DND-41 (cell line): ENCODE measurements at regions not wholly inside any gene's neighbourhood (a gene's known extent, or its start where the extent isn't known, plus 50 kb on each side); places are given as distances from the start of the nearest gene placed in this dataset.

ENCODE experiments used
- EZH2 ChIP-seq: IDR thresholded peaks from 3 replicates; pipeline ENCODE4 v1.6.1; 2012; ENCODE audit warnings: borderline replicate concordance, low read depth, mild to moderate bottlenecking, moderate library complexity, low read length, inconsistent platforms; ENCODE audit not compliant: severe bottlenecking
- TF ChIP-seq, protein P1 (sequence below): IDR thresholded peaks from 2 replicates; pipeline ENCODE4 v1.5.1; 2012; ENCODE audit warnings: borderline replicate concordance, low read length, moderate library complexity, mild to moderate bottlenecking; ENCODE audit not compliant: poor library complexity, severe bottlenecking; ENCODE audit errors: extremely low read depth

- TF ChIP-seq, protein P1, sequence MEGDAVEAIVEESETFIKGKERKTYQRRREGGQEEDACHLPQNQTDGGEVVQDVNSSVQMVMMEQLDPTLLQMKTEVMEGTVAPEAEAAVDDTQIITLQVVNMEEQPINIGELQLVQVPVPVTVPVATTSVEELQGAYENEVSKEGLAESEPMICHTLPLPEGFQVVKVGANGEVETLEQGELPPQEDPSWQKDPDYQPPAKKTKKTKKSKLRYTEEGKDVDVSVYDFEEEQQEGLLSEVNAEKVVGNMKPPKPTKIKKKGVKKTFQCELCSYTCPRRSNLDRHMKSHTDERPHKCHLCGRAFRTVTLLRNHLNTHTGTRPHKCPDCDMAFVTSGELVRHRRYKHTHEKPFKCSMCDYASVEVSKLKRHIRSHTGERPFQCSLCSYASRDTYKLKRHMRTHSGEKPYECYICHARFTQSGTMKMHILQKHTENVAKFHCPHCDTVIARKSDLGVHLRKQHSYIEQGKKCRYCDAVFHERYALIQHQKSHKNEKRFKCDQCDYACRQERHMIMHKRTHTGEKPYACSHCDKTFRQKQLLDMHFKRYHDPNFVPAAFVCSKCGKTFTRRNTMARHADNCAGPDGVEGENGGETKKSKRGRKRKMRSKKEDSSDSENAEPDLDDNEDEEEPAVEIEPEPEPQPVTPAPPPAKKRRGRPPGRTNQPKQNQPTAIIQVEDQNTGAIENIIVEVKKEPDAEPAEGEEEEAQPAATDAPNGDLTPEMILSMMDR: no peak
- TF ChIP-seq EZH2: no peak
Observed at GRCh38 chr4:184312126-184312525, 94.5 kb upstream of the ENPP6 start.
